SK-N-MC (cell line): ENCODE measurements at regions not wholly inside any gene's neighbourhood (a gene's known extent, or its start where the extent isn't known, plus 50 kb on each side); places are given as distances from the start of the nearest gene placed in this dataset.
"Not testable (repeated sequence)": the region's sequence is repeated elsewhere in the genome, so short reads cannot be mapped to it uniquely, and the experiment has no call there.

Experiments
- EZH2 ChIP-seq: fragments of 200-600 bp; sonication (generic); IDR thresholded peaks from one replicate; pipeline ENCODE4 v1.6.1; 2017; ENCODE audit warnings: antibody characterized with exemption
- FOXP2 ChIP-seq: optimal IDR thresholded peaks from 2 replicates; pipeline ENCODE3; 2011; ENCODE audit warnings: mild to moderate bottlenecking, moderate library complexity; ENCODE audit not compliant: insufficient read depth; ENCODE audit errors: extremely low read length, control extremely low read depth
- POLR2AphosphoS5 ChIP-seq: IDR thresholded peaks from 2 replicates; pipeline ENCODE4 v1.6.1; 2012; ENCODE audit warnings: mild to moderate bottlenecking, low read depth, low read length, borderline replicate concordance

- not testable (repeated sequence) for TF ChIP-seq EZH2, POLR2AphosphoS5, FOXP2
These were observed 962.3 kb upstream of the ADAMTS5 start for GRCh38 chr21:27929179-27929578.
